ENCODE measurements at regions not wholly inside any gene's neighbourhood (a gene's known extent, or its start where the extent isn't known, plus 50 kb on each side); places are given as distances from the start of the nearest gene placed in this dataset.

- no peak for TF ChIP-seq POLR2AphosphoS5 (IDR thresholded peaks at IDR 0.05; ENCODE audit: low read depth, low read length)
- no peak for TF ChIP-seq POU2F2 (IDR thresholded peaks at IDR 0.05; ENCODE audit: low read depth, low read length)
Observed at GRCh38 chr10:130519791-130520190, 383.6 kb downstream of the GLRX3 start.
